ES-I3 (cell line): ENCODE measurements at regions not wholly inside any gene's neighbourhood (a gene's known extent, or its start where the extent isn't known, plus 50 kb on each side); places are given as distances from the start of the nearest gene placed in this dataset.
"Not testable (repeated sequence)": the region's sequence is repeated elsewhere in the genome, so short reads cannot be mapped to it uniquely, and the experiment has no call there.

ENCODE experiments used
- H3K36me3 ChIP-seq: 2 replicates; pipeline ENCODE4 v1.6.1; 2013; ENCODE audit warnings: mild to moderate bottlenecking, low read length, control low read depth, moderate library complexity; ENCODE audit not compliant: insufficient read depth
- H3K4me1 ChIP-seq: 2 replicates; pipeline ENCODE4 v1.6.1; 2013; ENCODE audit warnings: mild to moderate bottlenecking, control low read depth, low read length; ENCODE audit not compliant: insufficient read depth
- H3K9ac ChIP-seq: 2 replicates; pipeline ENCODE4 v1.6.1; 2013; ENCODE audit warnings: low read depth, mild to moderate bottlenecking, low read length, moderate library complexity
- H3K9me3 ChIP-seq: 2 replicates; pipeline ENCODE4 v1.6.1; 2013; ENCODE audit warnings: mild to moderate bottlenecking, low read length, moderate library complexity; ENCODE audit not compliant: control insufficient read depth, insufficient read depth

GRCh38 chrX:95996294-95996693 lies 688.3 kb upstream of the DIAPH2 start:
- no peaks in the 10 kb centered on the region for H3K9me3 ChIP-seq
- no peaks in the 10 kb centered on the region for H3K4me1 ChIP-seq
- no peak overlapping the region for H3K9ac ChIP-seq
- no peaks in the 10 kb centered on the region for H3K36me3 ChIP-seq

- H3K36me3 ChIP-seq = no peaks in the 10 kb centered on the region
- H3K9ac ChIP-seq = no peak overlapping the region
- H3K9me3 ChIP-seq = peaks cover 2% of the 10 kb centered on the region; the same call in 1 of the 2 replicates
- peaks cover 4% of the 10 kb centered on the region; the same call in 1 of the 2 replicates for H3K4me1 ChIP-seq
Measured at GRCh38 chrX:96002431-96002830, 682.2 kb upstream of the DIAPH2 start.

- peaks cover 2% of the 10 kb centered on the region; the same call in 1 of the 2 replicates for H3K9me3 ChIP-seq
- H3K4me1 ChIP-seq = peaks cover 4% of the 10 kb centered on the region; the same call in 1 of the 2 replicates
- no peaks in the 10 kb centered on the region for H3K36me3 ChIP-seq
- no peak overlapping the region for H3K9ac ChIP-seq
Measured at GRCh38 chrX:96004386-96004785, 680.3 kb upstream of the DIAPH2 start.

DNA sequence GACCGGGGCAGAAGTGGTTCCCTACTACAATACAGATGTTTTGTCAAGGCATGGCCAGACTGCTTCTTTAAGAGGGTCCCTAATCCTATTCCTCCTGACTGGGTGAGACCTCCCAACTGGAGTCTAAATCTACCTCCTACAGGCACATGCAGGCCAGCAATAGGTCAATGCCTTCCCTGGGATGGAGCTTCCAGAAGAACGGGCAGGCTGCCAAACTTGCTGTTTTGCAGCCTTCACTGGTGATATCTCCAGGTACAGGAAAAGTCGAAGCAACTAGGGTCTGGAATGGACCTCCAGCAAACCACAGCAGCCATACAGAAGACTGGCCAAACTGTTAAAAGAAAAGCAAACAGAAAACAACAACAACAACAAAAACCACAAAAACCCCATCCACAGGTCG lies 678.4 kb upstream of the DIAPH2 start:
- H3K9ac ChIP-seq = no peak overlapping the region
- H3K9me3 ChIP-seq = peaks cover 2% of the 10 kb centered on the region; the same call in 1 of the 2 replicates
- peaks cover 4% of the 10 kb centered on the region; the same call in 1 of the 2 replicates for H3K4me1 ChIP-seq
- no peaks in the 10 kb centered on the region for H3K36me3 ChIP-seq

- Histone ChIP-seq H3K9ac (no peak overlapping the region), H3K36me3 (no peaks in the 10 kb centered on the region), H3K4me1 (no peaks in the 10 kb centered on the region), H3K9me3 (0 out of 2 replicates have a peak, but pooled peaks cover 3% of the 10 kb centered on the region)
Measured at GRCh38 chrX:96027407-96027806, 657.2 kb upstream of the DIAPH2 start.

DNA sequence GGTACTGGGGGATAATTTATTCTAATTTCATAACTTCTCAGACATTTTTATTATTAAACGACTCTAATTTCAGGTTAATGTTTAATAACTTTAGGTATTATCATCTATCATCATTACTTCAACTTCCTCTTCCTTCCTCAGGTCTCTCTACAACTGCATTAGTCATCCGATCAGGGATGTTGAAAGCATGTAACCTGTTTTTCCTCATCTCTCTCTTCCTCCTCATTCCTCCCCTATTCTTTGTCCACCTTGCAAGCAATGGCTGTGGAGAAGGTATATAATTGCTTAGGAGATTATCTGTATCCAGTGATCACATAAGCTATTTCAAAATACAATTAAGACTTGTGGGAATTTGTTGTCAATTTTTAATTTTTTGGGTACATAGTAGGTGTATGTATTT lies 632.6 kb upstream of the DIAPH2 start:
- Histone ChIP-seq H3K4me1 (no peaks in the 10 kb centered on the region), H3K9me3 (no peaks in the 10 kb centered on the region), H3K36me3 (no peaks in the 10 kb centered on the region), H3K9ac (no peak overlapping the region)

- H3K9me3 ChIP-seq = no peaks in the 10 kb centered on the region
- no peak overlapping the region for H3K9ac ChIP-seq
- H3K4me1 ChIP-seq = no peaks in the 10 kb centered on the region
- H3K36me3 ChIP-seq = no peaks in the 10 kb centered on the region
Measured at GRCh38 chrX:96081891-96082290, 602.8 kb upstream of the DIAPH2 start.

GRCh38 chrX:96094616-96095015 lies 590.0 kb upstream of the DIAPH2 start:
- Histone ChIP-seq H3K9me3 (peaks cover 2% of the 10 kb centered on the region; the same call in 1 of the 2 replicates), H3K9ac (no peak overlapping the region), H3K36me3 (no peaks in the 10 kb centered on the region), H3K4me1 (peaks cover 6% of the 10 kb centered on the region; the same call in 1 of the 2 replicates)

DNA sequence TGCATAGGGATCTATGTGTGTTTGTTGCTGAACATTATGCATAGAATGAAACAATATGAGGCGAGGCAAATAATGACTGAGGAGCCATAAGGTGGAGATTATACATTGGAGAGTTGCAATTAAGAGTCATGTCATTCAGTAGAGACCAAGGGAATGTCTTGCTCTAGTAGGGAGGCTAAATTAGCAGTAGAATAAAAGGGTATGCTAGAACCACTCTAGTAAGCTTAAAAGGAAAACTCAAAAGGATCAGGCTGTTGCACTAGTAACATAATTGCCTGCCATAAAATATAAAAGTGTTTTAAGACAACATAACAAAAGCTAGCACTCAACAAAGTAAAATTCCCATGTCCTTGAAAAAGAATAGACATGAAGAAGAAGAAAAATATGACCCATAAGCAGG lies 586.2 kb upstream of the DIAPH2 start:
- Histone ChIP-seq H3K36me3 (no peaks in the 10 kb centered on the region), H3K4me1 (peaks cover 6% of the 10 kb centered on the region; the same call in 1 of the 2 replicates), H3K9ac (no peak overlapping the region), H3K9me3 (no peaks in the 10 kb centered on the region)

GRCh38 chrX:96102997-96103396 lies 581.6 kb upstream of the DIAPH2 start:
- no peaks in the 10 kb centered on the region for H3K36me3 ChIP-seq
- no peak overlapping the region for H3K9ac ChIP-seq
- no peaks in the 10 kb centered on the region; the same call in 1 of the 2 replicates for H3K9me3 ChIP-seq
- peaks cover 4% of the 10 kb centered on the region; the same call in 1 of the 2 replicates for H3K4me1 ChIP-seq

- no peaks in the 10 kb centered on the region for H3K36me3 ChIP-seq
- H3K9me3 ChIP-seq = peaks cover 8% of the 10 kb centered on the region; the same call in 1 of the 2 replicates
- H3K9ac ChIP-seq = no peak overlapping the region
- no peaks in the 10 kb centered on the region for H3K4me1 ChIP-seq
Measured at GRCh38 chrX:96112689-96113088, 572.0 kb upstream of the DIAPH2 start.

GRCh38 chrX:96126182-96126581 lies 558.5 kb upstream of the DIAPH2 start:
- no peaks in the 10 kb centered on the region for H3K36me3 ChIP-seq
- no peaks in the 10 kb centered on the region for H3K9me3 ChIP-seq
- H3K4me1 ChIP-seq = no peaks in the 10 kb centered on the region

GRCh38 chrX:96128058-96128457 lies 556.6 kb upstream of the DIAPH2 start:
- not testable (repeated sequence) for H3K36me3 ChIP-seq, H3K9ac ChIP-seq, H3K4me1 ChIP-seq, H3K9me3 ChIP-seq

More at GRCh38 chrX:96126182-96126581, 558.5 kb upstream of the DIAPH2 start:
- no peak overlapping the region for H3K9ac ChIP-seq

DNA sequence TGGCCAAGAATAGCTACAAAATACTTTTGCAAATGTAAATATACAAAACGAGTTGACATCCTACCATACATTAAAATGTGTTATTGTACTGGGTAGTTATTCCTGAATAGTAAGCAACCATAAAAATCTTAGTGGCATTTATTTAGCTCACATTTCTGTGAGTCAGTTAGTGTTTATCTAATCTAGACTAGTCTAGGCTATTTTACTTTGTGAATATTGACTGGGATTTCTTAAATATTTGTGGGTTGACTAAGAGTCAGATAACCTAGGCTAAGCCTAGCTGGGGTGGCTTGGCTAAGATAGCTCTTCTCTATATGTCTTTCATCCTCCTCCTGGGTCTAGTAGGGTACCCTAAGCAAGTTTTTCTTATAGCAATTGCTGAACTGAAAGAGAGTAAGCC lies 543.8 kb upstream of the DIAPH2 start:
- no peaks in the 10 kb centered on the region for H3K36me3 ChIP-seq
- H3K9me3 ChIP-seq = no peaks in the 10 kb centered on the region
- H3K4me1 ChIP-seq = no peaks in the 10 kb centered on the region
- no peak overlapping the region for H3K9ac ChIP-seq

- no peak overlapping the region for H3K9ac ChIP-seq
- no peaks in the 10 kb centered on the region for H3K36me3 ChIP-seq
- H3K9me3 ChIP-seq = no peaks in the 10 kb centered on the region; the same call in 1 of the 2 replicates
- no peaks in the 10 kb centered on the region for H3K4me1 ChIP-seq
Measured at GRCh38 chrX:96147681-96148080, 537.0 kb upstream of the DIAPH2 start.

DNA sequence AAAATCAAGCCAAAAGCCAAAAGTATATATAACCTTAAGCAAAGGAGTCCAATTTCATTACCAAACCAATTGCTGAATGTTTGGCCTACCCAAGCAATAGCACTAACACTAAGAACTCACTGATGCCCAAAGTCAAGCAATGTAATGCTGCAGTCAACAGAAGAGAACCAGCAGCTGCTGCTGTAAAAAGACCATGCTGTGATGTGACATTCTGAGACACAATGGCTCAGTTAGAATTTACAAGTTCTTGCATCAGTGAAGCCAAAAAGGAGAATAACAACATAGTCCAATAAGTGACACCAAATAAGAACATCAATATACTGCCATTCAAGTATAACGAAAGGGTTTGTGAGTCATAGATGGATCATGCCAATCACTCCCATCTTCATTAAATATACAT lies 514.0 kb upstream of the DIAPH2 start:
- Histone ChIP-seq H3K36me3 (no peaks in the 10 kb centered on the region; the same call in 1 of the 2 replicates), H3K9me3 (no peaks in the 10 kb centered on the region)

More for the DNA sequence above, 514.0 kb upstream of the DIAPH2 start:
- Histone ChIP-seq H3K9ac (no peak overlapping the region), H3K4me1 (no peaks in the 10 kb centered on the region)
